Stimulated activated CD8-positive, alpha-beta memory T cell treated with anti-CD3 and anti-CD28 coated beads, Interleukin-7, amount 100 ng/mL, for 4 hours (primary cell): ENCODE measurements at regions not wholly inside any gene's neighbourhood (a gene's known extent, or its start where the extent isn't known, plus 50 kb on each side); places are given as distances from the start of the nearest gene placed in this dataset.
"Not testable (repeated sequence)": the region's sequence is repeated elsewhere in the genome, so short reads cannot be mapped to it uniquely, and the experiment has no call there.

Experiments
- DNase-seq, 2 donors: peaks; one replicate each; pipeline ENCODE4 v3.0.0-alpha.2; 2020; ENCODE audit warnings: low read depth in 2 of 2

GRCh38 chrY:19055232-19056137, 281.9 kb upstream of the HSFY2 start:
- DNase-seq, result no peak

- no peak for DNase-seq
These were observed 280.3 kb upstream of the HSFY2 start for GRCh38 chrY:19053806-19054205.

GRCh38 chrY:19051021-19051420, 277.5 kb upstream of the HSFY2 start:
- DNase-seq, result no peak

- no peak for DNase-seq
These were observed 269.5 kb upstream of the HSFY2 start for GRCh38 chrY:19042984-19043442.

GRCh38 chrY:19042306-19042958, 268.9 kb upstream of the HSFY2 start:
- DNase-seq, result no peak

GRCh38 chrY:19026631-19027030, 253.1 kb upstream of the HSFY2 start:
- no peak for DNase-seq

- DNase-seq, result no peak
These were observed 250.4 kb upstream of the HSFY2 start for GRCh38 chrY:19023934-19024333.

GRCh38 chrY:19020193-19020592, 246.7 kb upstream of the HSFY2 start:
- DNase-seq, result no peak

- DNase-seq, result no peak
These were observed 243.5 kb upstream of the HSFY2 start for GRCh38 chrY:19016990-19017389.

- DNase-seq, result no peak
These were observed 242.3 kb upstream of the HSFY2 start for GRCh38 chrY:19015854-19016253.

- no peak for DNase-seq
These were observed 241.7 kb upstream of the HSFY2 start for GRCh38 chrY:19015213-19015612.

- DNase-seq, result no peak
These were observed 239.4 kb upstream of the HSFY2 start for GRCh38 chrY:19012985-19013384.

- DNase-seq, result no peak
These were observed 238.1 kb upstream of the HSFY2 start for GRCh38 chrY:19011605-19012090.

- DNase-seq, result no peak
These were observed 232.7 kb upstream of the HSFY2 start for GRCh38 chrY:19006234-19006633.

- no peak for DNase-seq
These were observed 232.0 kb upstream of the HSFY2 start for GRCh38 chrY:19005579-19005978.

- DNase-seq, result no peak
These were observed 224.2 kb upstream of the HSFY2 start for GRCh38 chrY:18997635-18998240.

- DNase-seq, result no peak
These were observed 219.9 kb upstream of the HSFY2 start for GRCh38 chrY:18993480-18993879.

GRCh38 chrY:18992684-18993083, 219.1 kb upstream of the HSFY2 start:
- DNase-seq, result not testable (repeated sequence)

- no peak for DNase-seq
These were observed 215.8 kb upstream of the HSFY2 start for GRCh38 chrY:18989356-18989755.

- no peak for DNase-seq
These were observed 192.5 kb upstream of the HSFY2 start for GRCh38 chrY:18966001-18966400.

- no peak for DNase-seq
These were observed 185.3 kb upstream of the HSFY2 start for GRCh38 chrY:18958846-18959245.

GRCh38 chrY:18951657-18952435, 178.3 kb upstream of the HSFY2 start:
- DNase-seq, result no peak
